GM06990 (cell line): ENCODE measurements at regions not wholly inside any gene's neighbourhood (a gene's known extent, or its start where the extent isn't known, plus 50 kb on each side); places are given as distances from the start of the nearest gene placed in this dataset.

ENCODE experiments used
- DNase-seq: peaks from one replicate; pipeline ENCODE4 v3.0.0-alpha.2; 2011; ENCODE audit not compliant: insufficient read length; ENCODE audit errors: extremely low read depth
- H3K27me3 ChIP-seq: replicated peaks from 2 replicates; pipeline ENCODE4 v1.6.0; 2011; ENCODE audit warnings: low read length; ENCODE audit not compliant: control insufficient read depth, insufficient read depth
- H3K36me3 ChIP-seq: 2 replicates; pipeline ENCODE4 v1.5.1; 2011; ENCODE audit warnings: low read length; ENCODE audit not compliant: control insufficient read depth, insufficient read depth
- H3K4me3 ChIP-seq: replicated peaks from 2 replicates; pipeline ENCODE4 v1.5.1; 2011; ENCODE audit warnings: low read depth, mild to moderate bottlenecking, control low read depth, low read length
- CTCF ChIP-seq: IDR thresholded peaks from 2 replicates; pipeline ENCODE4 v1.5.1; 2011; ENCODE audit warnings: low read length, control low read depth, mild to moderate bottlenecking, inconsistent platforms; ENCODE audit not compliant: insufficient read depth, poor library complexity, severe bottlenecking

- no peaks in the 10 kb centered on the region for H3K27me3 ChIP-seq
- no peak for TF ChIP-seq CTCF
- no peak for DNase-seq
- H3K4me3 ChIP-seq, result no peak overlapping the region
- H3K36me3 ChIP-seq, result no peaks in the 10 kb centered on the region
Measured at GRCh38 chr9:7988644-7989280, 189.2 kb upstream of the DMAC1 start.

GRCh38 chr9:7984692-7985091 is 185.1 kb upstream of the DMAC1 start:
- no peaks in the 10 kb centered on the region for H3K36me3 ChIP-seq
- no peaks in the 10 kb centered on the region for H3K27me3 ChIP-seq
- no peak overlapping the region for H3K4me3 ChIP-seq
- DNase-seq, result no peak
- no peak for TF ChIP-seq CTCF

GRCh38 chr9:7984203-7984602 is 184.6 kb upstream of the DMAC1 start:
- DNase-seq, result no peak
- no peak overlapping the region for H3K4me3 ChIP-seq
- no peaks in the 10 kb centered on the region for H3K36me3 ChIP-seq
- H3K27me3 ChIP-seq, result no peaks in the 10 kb centered on the region
- no peak for TF ChIP-seq CTCF

GRCh38 chr9:7983490-7983889 is 183.9 kb upstream of the DMAC1 start:
- Histone ChIP-seq H3K4me3 (no peak overlapping the region), H3K27me3 (no peaks in the 10 kb centered on the region), H3K36me3 (no peaks in the 10 kb centered on the region)
- no peak for DNase-seq
- TF ChIP-seq CTCF, result no peak

GRCh38 chr9:7982907-7983306 is 183.3 kb upstream of the DMAC1 start:
- Histone ChIP-seq H3K36me3 (no peaks in the 10 kb centered on the region), H3K27me3 (no peaks in the 10 kb centered on the region), H3K4me3 (no peak overlapping the region)
- TF ChIP-seq CTCF, result no peak
- DNase-seq, result no peak

- no peaks in the 10 kb centered on the region for H3K36me3 ChIP-seq
- DNase-seq, result no peak
Measured at GRCh38 chr9:7980691-7981289, 181.2 kb upstream of the DMAC1 start.

More at GRCh38 chr9:7980691-7981289, 181.2 kb upstream of the DMAC1 start:
- no peak for TF ChIP-seq CTCF
- Histone ChIP-seq H3K4me3 (no peak overlapping the region), H3K27me3 (no peaks in the 10 kb centered on the region)
